ENCODE measurements at regions not wholly inside any gene's neighbourhood (a gene's known extent, or its start where the extent isn't known, plus 50 kb on each side); places are given as distances from the start of the nearest gene placed in this dataset.

- Histone ChIP-seq H2BK15ac (ENCODE audit: low read length) (no peak overlapping the region), H3K4me3 (ENCODE audit: extremely low read depth in 1 of 4, insufficient read depth in 2 of 4, low read depth in 3 of 4, low read length in 4 of 4) (no peak overlapping the region), H2AK5ac (ENCODE audit: low read depth, low read length) (no peak overlapping the region), H2BK12ac (ENCODE audit: low read depth, low read length) (no peak overlapping the region), H3K4ac (replicated peaks; ENCODE audit: insufficient read length, low read depth, low read length) (no peak overlapping the region), H2BK20ac (ENCODE audit: low read length) (no peak overlapping the region), H3K23ac (ENCODE audit: insufficient read length) (no peak overlapping the region), H3K79me2 (ENCODE audit: control insufficient read depth in 1 of 2, insufficient read depth in 2 of 2, low read length in 2 of 2) (no peaks in the 10 kb centered on the region), H3K27me3 (replicated peaks in 1 of 4; ENCODE audit: control insufficient read depth in 3 of 4, extremely low read depth in 1 of 4, insufficient read depth in 3 of 4, low read length in 3 of 4) (no peaks in the 10 kb centered on the region; a peak in 2 of 7 replicates), H3K4me2 (ENCODE audit: insufficient read depth in 1 of 2, low read depth in 2 of 2, low read length in 2 of 2) (no peak overlapping the region), H2BK120ac (replicated peaks; ENCODE audit: low read depth, low read length) (no peak overlapping the region), H4K5ac (ENCODE audit: insufficient read length, low read depth, low read length) (no peak overlapping the region), H3K79me1 (ENCODE audit: low read depth, low read length) (no peaks in the 10 kb centered on the region), H3K9ac (replicated peaks in 1 of 4; ENCODE audit: extremely low read depth in 1 of 4, low read depth in 3 of 4, low read length in 3 of 4) (no peak overlapping the region), H3K14ac (ENCODE audit: insufficient read length) (no peak overlapping the region), H2AFZ (ENCODE audit: low read length) (no peak overlapping the region), H3K27ac (ENCODE audit: low read depth, low read length) (no peak overlapping the region), H3K56ac (replicated peaks; ENCODE audit: insufficient read length, low read depth, low read length) (no peak overlapping the region), H3K23me2 (ENCODE audit: low read depth, low read length) (no peaks in the 10 kb centered on the region), H4K20me1 (replicated peaks in 1 of 2; ENCODE audit: control insufficient read depth in 1 of 2, insufficient read depth in 2 of 2, low read length in 2 of 2) (no peaks in the 10 kb centered on the region), H2BK5ac (ENCODE audit: low read depth, low read length) (no peak overlapping the region), H4K91ac (replicated peaks; ENCODE audit: insufficient read length, low read length) (no peak overlapping the region), H4K8ac (ENCODE audit: extremely low read depth, insufficient read depth, low read length) (no peak overlapping the region), H3K4me1 (replicated peaks in 1 of 4; ENCODE audit: control insufficient read depth in 3 of 4, insufficient read depth in 4 of 4, low read length in 3 of 4) (peaks cover 0 to 8% (median 6%) of the 10 kb centered on the region in 4 experiments; a peak in 4 of 7 replicates), H3K36me3 (ENCODE audit: control insufficient read depth in 2 of 4, insufficient read depth in 4 of 4, low read length in 3 of 4) (no peaks in the 10 kb centered on the region), H3K9me3 (ENCODE audit: insufficient read depth in 2 of 2, low read depth in 1 of 2, low read length in 1 of 2) (no peaks in the 10 kb centered on the region), H3K18ac (ENCODE audit: extremely low read depth, low read length) (no peak overlapping the region)
- DNase-seq (ENCODE audit: low read depth in 1 of 2, low spot score in 2 of 2) (no peak), FAIRE-seq (no peak)
- ChIA-PET CTCF (ENCODE audit: partially characterized antibody) (interaction anchor here (1.0 to 2.8 kb wide), 2 partner anchors 12 to 18 kb away, joined by 3 to 18 read pairs; no protein-coding TSS in a partner anchor), POLR2A (ENCODE audit: partially characterized antibody) (interaction anchor here (1.0 kb wide), 1 partner anchor 13 kb away, joined by 3 read pairs; no protein-coding TSS in a partner anchor)
- WGBS, 2 experiments (ENCODE audit: extremely low coverage in 1 of 2, insufficient coverage in 1 of 2, insufficient read length in 1 of 2, insufficient replicate concordance in 2 of 2, low coverage in 1 of 2, low lambda C conversion rate in 2 of 2, missing lambda C conversion rate in 1 of 2): 87% methylated on average over 4 of the region's 4 CpGs; no CpG with 5 or more reads in 1 of the 2 experiments
- TF ChIP-seq ATF2 (IDR thresholded peaks at IDR 0.05; ENCODE audit: low read length) (no peak), RAD21 (IDR thresholded peaks at IDR 0.05 in 1 of 2, conservative IDR thresholded peaks at IDR 0.05 in 1 of 2; ENCODE audit: low read depth in 2 of 2, low read length in 2 of 2) (no peak), YY1 (IDR thresholded peaks at IDR 0.05; ENCODE audit: low read depth, low read length) (no peak), EP300 (IDR thresholded peaks at IDR 0.05; ENCODE audit: borderline replicate concordance in 1 of 2, low read depth in 2 of 2, low read length in 2 of 2) (no peak)
These were observed 158.1 kb upstream of the SDK2 start for GRCh38 chr17:73802314-73802713.
